C4-2B (cell line): ENCODE measurements at regions not wholly inside any gene's neighbourhood (a gene's known extent, or its start where the extent isn't known, plus 50 kb on each side); places are given as distances from the start of the nearest gene placed in this dataset.

Source experiments
- CTCF ChIP-seq: fragments of 450-650 bp; conservative IDR thresholded peaks from 2 replicates; pipeline ENCODE4 v1.5.1; 2017; ENCODE audit warnings: mild to moderate bottlenecking
- ZFX ChIP-seq: fragments of 450-650 bp; IDR thresholded peaks from 2 replicates; pipeline ENCODE4 v1.6.1; 2017

GRCh38 chr14:25298238-25298637, 248.3 kb upstream of the STXBP6 start:
- TF ChIP-seq CTCF (no peak), ZFX (no peak)
